ENCODE measurements at regions not wholly inside any gene's neighbourhood (a gene's known extent, or its start where the extent isn't known, plus 50 kb on each side); places are given as distances from the start of the nearest gene placed in this dataset.

DNA sequence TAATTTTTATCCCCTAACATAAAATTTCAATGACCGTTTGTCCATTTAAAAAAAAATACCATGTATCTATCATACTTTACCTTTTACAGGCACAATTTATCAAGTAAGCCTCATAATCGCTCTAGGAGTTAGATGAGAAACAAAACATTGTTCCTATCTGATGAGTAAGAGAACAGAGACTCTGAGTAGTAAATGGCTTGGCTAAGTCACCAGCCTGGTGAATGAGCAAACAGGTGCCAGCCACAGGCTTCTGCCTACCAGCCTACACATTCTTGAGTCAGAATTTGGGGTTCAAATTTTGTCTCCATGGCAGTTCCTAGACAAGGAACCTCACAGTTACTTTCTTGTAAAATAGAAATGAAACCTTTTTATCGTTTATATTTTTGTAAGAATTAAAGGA is 235.4 kb downstream of the HGF start:
- ATAC-seq (no peak), DNase-seq (no peak)
- Histone ChIP-seq H3K4me3 (no peak overlapping the region), H3K27ac (no peak overlapping the region), H3K36me3 (no peaks in the 10 kb centered on the region), H3K4me1 (no peaks in the 10 kb centered on the region), H3K9me3 (peaks cover 0 to 3% (median 0%) of the 10 kb centered on the region in 11 donors), H3K27me3 (no peaks in the 10 kb centered on the region)
- TF ChIP-seq, protein P1, sequence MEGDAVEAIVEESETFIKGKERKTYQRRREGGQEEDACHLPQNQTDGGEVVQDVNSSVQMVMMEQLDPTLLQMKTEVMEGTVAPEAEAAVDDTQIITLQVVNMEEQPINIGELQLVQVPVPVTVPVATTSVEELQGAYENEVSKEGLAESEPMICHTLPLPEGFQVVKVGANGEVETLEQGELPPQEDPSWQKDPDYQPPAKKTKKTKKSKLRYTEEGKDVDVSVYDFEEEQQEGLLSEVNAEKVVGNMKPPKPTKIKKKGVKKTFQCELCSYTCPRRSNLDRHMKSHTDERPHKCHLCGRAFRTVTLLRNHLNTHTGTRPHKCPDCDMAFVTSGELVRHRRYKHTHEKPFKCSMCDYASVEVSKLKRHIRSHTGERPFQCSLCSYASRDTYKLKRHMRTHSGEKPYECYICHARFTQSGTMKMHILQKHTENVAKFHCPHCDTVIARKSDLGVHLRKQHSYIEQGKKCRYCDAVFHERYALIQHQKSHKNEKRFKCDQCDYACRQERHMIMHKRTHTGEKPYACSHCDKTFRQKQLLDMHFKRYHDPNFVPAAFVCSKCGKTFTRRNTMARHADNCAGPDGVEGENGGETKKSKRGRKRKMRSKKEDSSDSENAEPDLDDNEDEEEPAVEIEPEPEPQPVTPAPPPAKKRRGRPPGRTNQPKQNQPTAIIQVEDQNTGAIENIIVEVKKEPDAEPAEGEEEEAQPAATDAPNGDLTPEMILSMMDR (IDR thresholded peaks at IDR 0.05) = no peak
- intact Hi-C loops (cut with DNase I) = loop anchor here in 1 of 10 donors (10.0 kb wide), 1 partner anchor 50 kb away; no protein-coding TSS in a partner anchor
- WGBS, 2 donors = 86 to 93% methylated on average over 3 of the region's 3 CpGs

DNA sequence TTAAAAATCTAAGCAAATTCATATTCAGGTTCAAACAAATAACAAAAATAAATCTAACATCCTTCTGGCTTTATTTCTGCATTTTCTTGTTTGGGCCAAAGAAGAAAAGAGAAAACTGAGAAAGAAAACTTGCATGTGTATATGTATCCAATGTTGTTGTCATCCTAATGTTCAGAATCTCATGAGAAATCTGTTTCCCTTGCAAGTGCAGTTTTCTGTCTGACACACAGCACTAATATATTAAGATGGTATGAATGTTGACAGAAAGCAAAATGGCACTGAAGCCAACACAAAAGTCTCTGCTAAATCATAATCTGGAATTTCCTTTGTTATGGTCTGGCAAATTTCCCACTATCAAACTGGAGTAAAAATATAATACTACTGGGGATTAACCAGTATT is 235.9 kb downstream of the HGF start:
- H3K27ac ChIP-seq = no peak overlapping the region
- H3K4me3 ChIP-seq = no peak overlapping the region
- peaks cover 0 to 3% (median 0%) of the 10 kb centered on the region in 11 donors for H3K9me3 ChIP-seq
- intact Hi-C loops (cut with DNase I) = loop anchor here in 1 of 10 donors (10.0 kb wide), 1 partner anchor 51 kb away; no protein-coding TSS in a partner anchor
- H3K27me3 ChIP-seq = no peaks in the 10 kb centered on the region
- ATAC-seq (no peak), DNase-seq (no peak)
- no peaks in the 10 kb centered on the region for H3K36me3 ChIP-seq
- TF ChIP-seq, protein P1 (IDR thresholded peaks at IDR 0.05) = no peak
- H3K4me1 ChIP-seq = no peaks in the 10 kb centered on the region

- ATAC-seq (no peak), DNase-seq (no peak)
- Histone ChIP-seq H3K36me3 (no peaks in the 10 kb centered on the region), H3K9me3 (peaks cover 0 to 3% (median 0%) of the 10 kb centered on the region in 11 donors), H3K4me3 (no peak overlapping the region), H3K27me3 (no peaks in the 10 kb centered on the region), H3K4me1 (no peaks in the 10 kb centered on the region), H3K27ac (no peak overlapping the region)
- intact Hi-C loops (cut with DNase I) = loop anchor here in 1 of 10 donors (10.0 kb wide), 1 partner anchor 51 kb away; no protein-coding TSS in a partner anchor
- TF ChIP-seq, protein P1 (IDR thresholded peaks at IDR 0.05) = no peak
These were observed 236.4 kb downstream of the HGF start for GRCh38 chr7:81533426-81533825.

- Histone ChIP-seq H3K27ac (no peak overlapping the region), H3K36me3 (no peaks in the 10 kb centered on the region), H3K4me1 (no peaks in the 10 kb centered on the region), H3K4me3 (no peak overlapping the region), H3K9me3 (peaks cover 0 to 3% (median 0%) of the 10 kb centered on the region in 11 donors), H3K27me3 (no peaks in the 10 kb centered on the region)
- 70 to 78% methylated on average over 2 of the region's 2 CpGs for WGBS, 2 donors
- TF ChIP-seq, protein P1 (IDR thresholded peaks at IDR 0.05) = no peak
- DNase-seq = no peak
- ATAC-seq = no peak
- intact Hi-C loops (cut with DNase I) = loop anchor here in 1 of 10 donors (10.0 kb wide), 1 partner anchor 55 kb away; no protein-coding TSS in a partner anchor
These were observed 240.1 kb downstream of the HGF start for GRCh38 chr7:81529785-81530184.

All from heart right ventricle (tissue), 16 donors.